ENCODE measurements at regions not wholly inside any gene's neighbourhood (a gene's known extent, or its start where the extent isn't known, plus 50 kb on each side); places are given as distances from the start of the nearest gene placed in this dataset.
"Not testable (repeated sequence)": the region's sequence is repeated elsewhere in the genome, so short reads cannot be mapped to it uniquely, and the experiment has no call there.

GRCh38 chr9:26148128-26148527 is 469.9 kb upstream of the TUSC1 start:
- Mint-ChIP-seq H3K9me3 (peaks cover 31% of the 10 kb centered on the region), H3K4me3 (ENCODE audit: low read depth) (no peak overlapping the region), H3K4me1 (ENCODE audit: low read depth) (no peaks in the 10 kb centered on the region), H3K27ac (no peak overlapping the region), H3K36me3 (ENCODE audit: low read depth) (no peaks in the 10 kb centered on the region), H3K27me3 (ENCODE audit: low read depth) (no peaks in the 10 kb centered on the region)
- intact Hi-C loops (cut with micrococcal nuclease) = no loop called here
- no peak for DNase-seq (ENCODE audit: low spot score)

GRCh38 chr9:26145938-26146337 is 467.7 kb upstream of the TUSC1 start:
- peaks cover 29% of the 10 kb centered on the region for H3K9me3 Mint-ChIP-seq
- DNase-seq (ENCODE audit: low spot score) = no peak
- H3K4me3 Mint-ChIP-seq (ENCODE audit: low read depth) = no peak overlapping the region
- intact Hi-C loops (cut with micrococcal nuclease) = no loop called here
- no peaks in the 10 kb centered on the region for H3K36me3 Mint-ChIP-seq (ENCODE audit: low read depth)
- H3K27me3 Mint-ChIP-seq (ENCODE audit: low read depth) = no peaks in the 10 kb centered on the region
- no peaks in the 10 kb centered on the region for H3K4me1 Mint-ChIP-seq (ENCODE audit: low read depth)
- no peak overlapping the region for H3K27ac Mint-ChIP-seq

GRCh38 chr9:26142631-26143030 is 464.4 kb upstream of the TUSC1 start:
- no peaks in the 10 kb centered on the region for H3K27me3 Mint-ChIP-seq (ENCODE audit: low read depth)
- no peak overlapping the region for H3K4me3 Mint-ChIP-seq (ENCODE audit: low read depth)
- intact Hi-C loops (cut with micrococcal nuclease) = no loop called here
- peaks cover 33% of the 10 kb centered on the region for H3K9me3 Mint-ChIP-seq
- no peak for DNase-seq (ENCODE audit: low spot score)
- H3K27ac Mint-ChIP-seq = no peak overlapping the region
- no peaks in the 10 kb centered on the region for H3K36me3 Mint-ChIP-seq (ENCODE audit: low read depth)
- no peaks in the 10 kb centered on the region for H3K4me1 Mint-ChIP-seq (ENCODE audit: low read depth)

GRCh38 chr9:26142201-26142600 is 464.0 kb upstream of the TUSC1 start:
- no peak overlapping the region for H3K27ac Mint-ChIP-seq
- no peaks in the 10 kb centered on the region for H3K4me1 Mint-ChIP-seq (ENCODE audit: low read depth)
- intact Hi-C loops (cut with micrococcal nuclease) = no loop called here
- no peak for DNase-seq (ENCODE audit: low spot score)
- H3K27me3 Mint-ChIP-seq (ENCODE audit: low read depth) = no peaks in the 10 kb centered on the region
- H3K9me3 Mint-ChIP-seq = peaks cover 33% of the 10 kb centered on the region
- H3K36me3 Mint-ChIP-seq (ENCODE audit: low read depth) = no peaks in the 10 kb centered on the region
- no peak overlapping the region for H3K4me3 Mint-ChIP-seq (ENCODE audit: low read depth)

- Mint-ChIP-seq H3K4me1 (ENCODE audit: low read depth) (no peaks in the 10 kb centered on the region), H3K27ac (no peak overlapping the region), H3K9me3 (peaks cover 10% of the 10 kb centered on the region), H3K4me3 (ENCODE audit: low read depth) (no peak overlapping the region), H3K36me3 (ENCODE audit: low read depth) (no peaks in the 10 kb centered on the region), H3K27me3 (ENCODE audit: low read depth) (no peaks in the 10 kb centered on the region)
- DNase-seq (ENCODE audit: low spot score) = no peak
- intact Hi-C loops (cut with micrococcal nuclease) = no loop called here
These were observed 455.3 kb upstream of the TUSC1 start for GRCh38 chr9:26133537-26133936.

GRCh38 chr9:26132746-26133312 is 454.6 kb upstream of the TUSC1 start:
- H3K4me3 Mint-ChIP-seq (ENCODE audit: low read depth) = no peak overlapping the region
- H3K9me3 Mint-ChIP-seq = peaks cover 10% of the 10 kb centered on the region
- DNase-seq (ENCODE audit: low spot score) = no peak
- no peak overlapping the region for H3K27ac Mint-ChIP-seq
- no peaks in the 10 kb centered on the region for H3K27me3 Mint-ChIP-seq (ENCODE audit: low read depth)
- intact Hi-C loops (cut with micrococcal nuclease) = no loop called here
- no peaks in the 10 kb centered on the region for H3K4me1 Mint-ChIP-seq (ENCODE audit: low read depth)
- no peaks in the 10 kb centered on the region for H3K36me3 Mint-ChIP-seq (ENCODE audit: low read depth)

- H3K27me3 Mint-ChIP-seq (ENCODE audit: low read depth) = no peaks in the 10 kb centered on the region
- H3K27ac Mint-ChIP-seq = no peak overlapping the region
- DNase-seq (ENCODE audit: low spot score) = no peak
- no peaks in the 10 kb centered on the region for H3K4me1 Mint-ChIP-seq (ENCODE audit: low read depth)
- intact Hi-C loops (cut with micrococcal nuclease) = no loop called here
- no peak overlapping the region for H3K4me3 Mint-ChIP-seq (ENCODE audit: low read depth)
- no peaks in the 10 kb centered on the region for H3K36me3 Mint-ChIP-seq (ENCODE audit: low read depth)
- peaks cover 13% of the 10 kb centered on the region for H3K9me3 Mint-ChIP-seq
These were observed 453.6 kb upstream of the TUSC1 start for GRCh38 chr9:26131886-26132285.

- intact Hi-C loops (cut with micrococcal nuclease) = no loop called here
- no peak for DNase-seq (ENCODE audit: low spot score)
These were observed 451.0 kb upstream of the TUSC1 start for GRCh38 chr9:26129217-26129616.

GRCh38 chr9:26125693-26126092 is 447.4 kb upstream of the TUSC1 start:
- H3K27me3 Mint-ChIP-seq (ENCODE audit: low read depth) = no peaks in the 10 kb centered on the region
- DNase-seq (ENCODE audit: low spot score) = no peak
- H3K27ac Mint-ChIP-seq = no peak overlapping the region
- H3K9me3 Mint-ChIP-seq = peaks cover 31% of the 10 kb centered on the region
- H3K36me3 Mint-ChIP-seq (ENCODE audit: low read depth) = no peaks in the 10 kb centered on the region
- intact Hi-C loops (cut with micrococcal nuclease) = no loop called here
- no peaks in the 10 kb centered on the region for H3K4me1 Mint-ChIP-seq (ENCODE audit: low read depth)
- H3K4me3 Mint-ChIP-seq (ENCODE audit: low read depth) = no peak overlapping the region

More at GRCh38 chr9:26129217-26129616, 451.0 kb upstream of the TUSC1 start:
- Mint-ChIP-seq H3K9me3 (peaks cover 17% of the 10 kb centered on the region), H3K36me3 (ENCODE audit: low read depth) (no peaks in the 10 kb centered on the region), H3K27me3 (ENCODE audit: low read depth) (no peaks in the 10 kb centered on the region), H3K4me3 (ENCODE audit: low read depth) (no peak overlapping the region), H3K4me1 (ENCODE audit: low read depth) (no peaks in the 10 kb centered on the region), H3K27ac (no peak overlapping the region)

- H3K27me3 Mint-ChIP-seq (ENCODE audit: low read depth); H3K4me1 Mint-ChIP-seq (ENCODE audit: low read depth); intact Hi-C loops (cut with micrococcal nuclease); DNase-seq (ENCODE audit: low spot score); H3K36me3 Mint-ChIP-seq (ENCODE audit: low read depth); H3K4me3 Mint-ChIP-seq (ENCODE audit: low read depth); H3K27ac Mint-ChIP-seq: not testable (repeated sequence)
- H3K9me3 Mint-ChIP-seq = peaks cover 55% of the 10 kb centered on the region
These were observed 437.8 kb upstream of the TUSC1 start for GRCh38 chr9:26116085-26116484.

- Mint-ChIP-seq H3K4me3 (ENCODE audit: low read depth) (no peak overlapping the region), H3K27me3 (ENCODE audit: low read depth) (no peaks in the 10 kb centered on the region), H3K4me1 (ENCODE audit: low read depth) (no peaks in the 10 kb centered on the region), H3K9me3 (peaks cover 59% of the 10 kb centered on the region), H3K27ac (no peak overlapping the region), H3K36me3 (ENCODE audit: low read depth) (no peaks in the 10 kb centered on the region)
- intact Hi-C loops (cut with micrococcal nuclease) = no loop called here
- DNase-seq (ENCODE audit: low spot score) = no peak
These were observed 434.5 kb upstream of the TUSC1 start for GRCh38 chr9:26112724-26113123.

- no peak overlapping the region for H3K27ac Mint-ChIP-seq
- intact Hi-C loops (cut with micrococcal nuclease) = no loop called here
- no peaks in the 10 kb centered on the region for H3K4me1 Mint-ChIP-seq (ENCODE audit: low read depth)
- no peak for DNase-seq (ENCODE audit: low spot score)
- no peaks in the 10 kb centered on the region for H3K36me3 Mint-ChIP-seq (ENCODE audit: low read depth)
- H3K9me3 Mint-ChIP-seq = peaks cover 34% of the 10 kb centered on the region
- no peak overlapping the region for H3K4me3 Mint-ChIP-seq (ENCODE audit: low read depth)
- H3K27me3 Mint-ChIP-seq (ENCODE audit: low read depth) = no peaks in the 10 kb centered on the region
These were observed 408.2 kb upstream of the TUSC1 start for GRCh38 chr9:26086396-26086795.

- Mint-ChIP-seq H3K36me3 (ENCODE audit: low read depth) (no peaks in the 10 kb centered on the region), H3K27ac (no peak overlapping the region), H3K4me3 (ENCODE audit: low read depth) (no peak overlapping the region), H3K9me3 (peaks cover 46% of the 10 kb centered on the region), H3K4me1 (ENCODE audit: low read depth) (no peaks in the 10 kb centered on the region), H3K27me3 (ENCODE audit: low read depth) (no peaks in the 10 kb centered on the region)
- DNase-seq (ENCODE audit: low spot score) = no peak
- intact Hi-C loops (cut with micrococcal nuclease) = no loop called here
These were observed 403.6 kb upstream of the TUSC1 start for GRCh38 chr9:26081847-26082246.

- Mint-ChIP-seq H3K27ac (no peak overlapping the region), H3K4me1 (ENCODE audit: low read depth) (no peaks in the 10 kb centered on the region), H3K36me3 (ENCODE audit: low read depth) (no peaks in the 10 kb centered on the region), H3K27me3 (ENCODE audit: low read depth) (no peaks in the 10 kb centered on the region), H3K4me3 (ENCODE audit: low read depth) (no peak overlapping the region), H3K9me3 (peaks cover 71% of the 10 kb centered on the region)
- intact Hi-C loops (cut with micrococcal nuclease) = no loop called here
- DNase-seq (ENCODE audit: low spot score) = no peak
These were observed 400.5 kb upstream of the TUSC1 start for GRCh38 chr9:26078706-26079105.

Data from activated T-helper 2 cell treated with anti-CD3 and anti-CD28 coated beads, Interferon-gamma antibody, Interleukin-2, Interleukin-4, amounts not matched to agents 10 μg/mL and 5 μg/mL and 100 μg/mL, durations not matched to agents 14 hours and 24 hours and 36 hours (primary cell).